Small intestine (tissue), 7 donors: ENCODE measurements at regions not wholly inside any gene's neighbourhood (a gene's known extent, or its start where the extent isn't known, plus 50 kb on each side); places are given as distances from the start of the nearest gene placed in this dataset.
A peak's percentile ranks its signal among the peaks of the same experiment; 100 is the strongest.

ENCODE experiments used
- DNase-seq, 2 donors: peaks; one replicate each; pipeline versions ENCODE4 v3.0.0 to v3.0.0-alpha.2; 2013
- FAIRE-seq: peaks from 2 replicates; lab custom pipeline; 2012; peaks lifted over from hg19 to GRCh38; lab: Jason Lieb, UNC
- H3K27ac ChIP-seq, 3 donors: one replicate each; pipeline ENCODE4 v1.5.1; 2013; ENCODE audit warnings: low read length in 2 of 3, mild to moderate bottlenecking in 2 of 3, control low read depth in 1 of 3, inconsistent platforms in 1 of 3, low read depth in 1 of 3, moderate library complexity in 1 of 3
- H3K27me3 ChIP-seq, 3 donors: one replicate each; pipeline ENCODE4 v1.6.1; 2013; ENCODE audit warnings: low read length in 3 of 3, inconsistent platforms in 1 of 3; ENCODE audit not compliant: control insufficient read depth in 3 of 3, insufficient read depth in 3 of 3
- H3K36me3 ChIP-seq, 3 donors: one replicate each; pipeline ENCODE4 v1.6.1; 2013; ENCODE audit warnings: low read length in 3 of 3, inconsistent platforms in 1 of 3, low read depth in 1 of 3, mild to moderate bottlenecking in 1 of 3, moderate library complexity in 1 of 3; ENCODE audit not compliant: control insufficient read depth in 3 of 3, insufficient read depth in 2 of 3
- H3K4me1 ChIP-seq, 3 donors: one replicate each; pipeline ENCODE4 v1.6.1; 2013; ENCODE audit warnings: low read length in 2 of 3, inconsistent platforms in 1 of 3, low read depth in 1 of 3, mild to moderate bottlenecking in 1 of 3, moderate library complexity in 1 of 3; ENCODE audit not compliant: control insufficient read depth in 3 of 3, insufficient read depth in 2 of 3
- H3K4me3 ChIP-seq, 3 donors: one replicate each; pipeline ENCODE4 v1.5.1; 2013; ENCODE audit warnings: low read length in 3 of 3, control low read depth in 1 of 3, inconsistent platforms in 1 of 3, low read depth in 1 of 3, mild to moderate bottlenecking in 1 of 3, moderate library complexity in 1 of 3
- H3K9me3 ChIP-seq, 2 donors: one replicate each; pipeline ENCODE4 v1.6.1; 2013; ENCODE audit warnings: low read depth in 1 of 2, low read length in 1 of 2; ENCODE audit not compliant: control insufficient read depth in 2 of 2, insufficient read depth in 1 of 2
- WGBS, 3 donors: extraction: QIAGEN DNeasy Blood & Tissue Kit; methylation state at CpG; one replicate each; pipeline ENCODE4 v1.1.7; 2013; 5-methylcytosine and 5-hydroxymethylcytosine counted together
- donor health status: healthy with polysubstance abuse.
- donor health status: control.
- donor health status: control.
- donor health status: Bipolar disorder and iron deficiency.
- donor health status: healthy.

- H3K27ac ChIP-seq, result no peak overlapping the region
- DNase-seq (peak in 1 of 2 donors; percentile 5), FAIRE-seq (no peak)
- no peak overlapping the region for H3K4me3 ChIP-seq
- H3K4me1 ChIP-seq, result no peaks in the 10 kb centered on the region
- no peaks in the 10 kb centered on the region for H3K9me3 ChIP-seq
- H3K27me3 ChIP-seq, result no peaks in the 10 kb centered on the region
- no peaks in the 10 kb centered on the region for H3K36me3 ChIP-seq
- 64 to 72% (median 69%) methylated on average over 3 of the region's 3 CpGs for WGBS, 3 donors
Observed at GRCh38 chr3:68256635-68257223, 602.3 kb upstream of the SUCLG2 start.

- FAIRE-seq, result no peak
- Histone ChIP-seq H3K4me3 (no peak overlapping the region), H3K9me3 (peaks cover 0 to 2% of the 10 kb centered on the region in 2 donors), H3K27me3 (peaks cover 0 to 2% (median 0%) of the 10 kb centered on the region in 3 donors), H3K4me1 (no peaks in the 10 kb centered on the region), H3K27ac (no peak overlapping the region), H3K36me3 (no peaks in the 10 kb centered on the region)
- WGBS, 3 donors, result 74 to 93% (median 83%) methylated on average over 2 of the region's 2 CpGs
- DNase-seq, result no peak
Observed at GRCh38 chr3:68249265-68249664, 594.9 kb upstream of the SUCLG2 start.

DNA sequence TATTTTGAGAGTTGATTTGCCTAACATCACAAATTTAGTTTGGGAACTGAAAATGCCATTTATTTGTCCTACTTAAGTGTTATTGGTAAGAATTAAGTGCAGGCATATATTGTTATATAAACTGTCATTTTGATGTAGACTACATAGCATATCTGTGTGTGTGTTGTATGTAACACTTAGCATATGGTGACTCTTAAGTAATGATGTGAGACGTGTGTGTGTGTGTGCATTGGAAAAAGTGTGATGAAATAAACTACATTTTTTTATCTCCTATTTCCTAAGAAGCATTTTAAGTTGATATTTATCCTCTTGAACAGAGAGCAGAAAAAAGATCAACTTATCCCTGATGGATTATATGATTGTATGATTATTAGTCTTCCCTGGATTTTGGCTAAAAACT is 588.2 kb upstream of the SUCLG2 start:
- no peak for DNase-seq
- H3K27ac ChIP-seq, result no peak overlapping the region
- H3K4me1 ChIP-seq, result no peaks in the 10 kb centered on the region
- no peaks in the 10 kb centered on the region for H3K9me3 ChIP-seq
- no peak for FAIRE-seq
- WGBS, 3 donors, result 63 to 71% (median 66%) methylated on average over 1 of the region's 1 CpG
- no peak overlapping the region for H3K4me3 ChIP-seq
- H3K27me3 ChIP-seq, result no peaks in the 10 kb centered on the region
- H3K36me3 ChIP-seq, result no peaks in the 10 kb centered on the region

- DNase-seq (no peak), FAIRE-seq (no peak)
- Histone ChIP-seq H3K27me3 (no peaks in the 10 kb centered on the region), H3K36me3 (no peaks in the 10 kb centered on the region), H3K9me3 (no peaks in the 10 kb centered on the region), H3K27ac (no peak overlapping the region), H3K4me3 (no peak overlapping the region), H3K4me1 (no peaks in the 10 kb centered on the region)
- WGBS, 3 donors, result 12 to 25% (median 15%) methylated on average over 1 of the region's 1 CpG
Observed at GRCh38 chr3:68239542-68239941, 585.1 kb upstream of the SUCLG2 start.

DNA sequence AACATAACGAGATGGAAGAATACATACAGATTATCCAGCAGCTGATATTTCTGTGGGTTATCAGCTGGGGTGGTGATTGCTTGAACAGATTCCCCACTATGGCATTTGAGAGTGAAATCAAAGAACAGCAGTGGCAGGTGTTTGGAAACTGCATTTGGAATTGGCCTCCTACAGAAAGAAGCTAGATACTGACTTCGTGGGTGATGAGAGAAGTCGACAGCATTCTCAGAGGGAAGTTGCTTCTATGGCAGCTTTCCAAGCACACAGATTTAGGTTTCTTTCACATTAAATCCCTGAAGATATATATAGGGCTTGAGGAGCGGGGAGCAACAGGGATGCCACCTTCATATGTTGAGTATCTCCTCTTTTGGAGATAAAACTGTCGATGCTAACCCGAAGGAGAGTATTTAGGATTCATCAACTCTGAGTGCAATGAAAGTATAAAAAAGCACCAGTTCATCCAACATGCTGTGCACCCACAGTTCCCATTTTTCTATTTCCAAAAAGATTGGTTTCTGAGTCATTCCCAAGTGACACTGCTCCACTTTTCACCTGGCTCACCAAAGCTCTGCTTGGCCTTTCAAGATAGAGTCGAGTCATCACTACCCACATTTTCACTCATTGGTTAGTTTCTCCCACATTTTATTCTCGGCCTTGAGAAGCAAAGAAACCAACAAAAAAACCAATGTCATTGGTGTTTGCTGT is 579.8 kb upstream of the SUCLG2 start:
- H3K4me3 ChIP-seq, result no peak overlapping the region
- no peaks in the 10 kb centered on the region for H3K27me3 ChIP-seq
- DNase-seq (no peak), FAIRE-seq (no peak)
- H3K27ac ChIP-seq, result no peak overlapping the region
- no peaks in the 10 kb centered on the region for H3K36me3 ChIP-seq
- no peaks in the 10 kb centered on the region for H3K4me1 ChIP-seq
- H3K9me3 ChIP-seq, result no peaks in the 10 kb centered on the region
- 77 to 83% (median 81%) methylated on average over 8 of the region's 8 CpGs for WGBS, 3 donors

- Histone ChIP-seq H3K4me3 (no peak overlapping the region), H3K27ac (no peak overlapping the region), H3K27me3 (no peaks in the 10 kb centered on the region), H3K4me1 (no peaks in the 10 kb centered on the region), H3K36me3 (no peaks in the 10 kb centered on the region), H3K9me3 (no peaks in the 10 kb centered on the region)
- FAIRE-seq (no peak), DNase-seq (no peak)
- 17 to 41% (median 24%) methylated on average over 1 of the region's 1 CpG for WGBS, 3 donors
Observed at GRCh38 chr3:68228856-68229255, 574.4 kb upstream of the SUCLG2 start.

DNA sequence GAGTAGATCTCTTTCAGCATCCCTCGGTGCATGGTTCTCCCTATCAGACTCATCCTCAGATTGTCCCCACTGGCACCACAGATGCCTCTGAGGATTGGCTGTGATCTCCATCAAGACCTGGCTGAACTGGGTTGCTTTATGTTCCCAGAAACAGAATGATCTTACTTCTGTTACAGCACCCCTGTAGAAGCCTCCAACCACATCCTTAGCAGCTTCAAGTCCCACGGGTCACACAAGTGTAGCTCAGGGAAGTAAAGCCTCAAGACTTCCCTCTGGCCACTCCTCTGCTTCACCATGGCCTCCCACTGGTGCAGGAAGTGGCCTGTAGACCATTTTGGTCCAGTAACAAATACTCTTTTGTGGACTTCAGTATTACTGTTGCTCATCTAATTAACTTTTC is 566.4 kb upstream of the SUCLG2 start:
- H3K4me1 ChIP-seq, result no peaks in the 10 kb centered on the region
- 67 to 76% (median 70%) methylated on average over 2 of the region's 2 CpGs for WGBS, 3 donors
- H3K27me3 ChIP-seq, result no peaks in the 10 kb centered on the region
- no peaks in the 10 kb centered on the region for H3K9me3 ChIP-seq
- no peaks in the 10 kb centered on the region for H3K36me3 ChIP-seq
- H3K27ac ChIP-seq, result no peak overlapping the region
- H3K4me3 ChIP-seq, result no peak overlapping the region
- no peak for FAIRE-seq
- DNase-seq, result no peak

DNA sequence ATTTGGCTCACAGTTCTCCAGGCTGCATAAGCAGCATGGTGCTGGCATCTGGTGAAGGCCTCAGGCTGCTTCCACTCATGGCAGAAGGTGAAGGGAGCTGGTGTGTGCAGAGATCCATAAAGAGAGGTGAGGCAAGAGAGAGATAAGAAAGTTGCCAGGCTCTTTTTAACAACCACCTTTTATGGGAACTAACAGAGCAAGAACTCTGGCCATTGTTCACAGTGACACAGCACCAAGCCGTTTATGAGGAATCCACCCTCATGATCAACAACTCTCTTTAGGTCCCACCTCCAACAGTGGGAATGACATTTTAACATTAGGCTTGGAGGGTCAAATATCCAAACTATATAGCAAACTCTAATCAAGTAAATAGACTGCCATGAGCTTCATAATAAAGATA is 557.2 kb upstream of the SUCLG2 start:
- H3K27me3 ChIP-seq, result no peaks in the 10 kb centered on the region
- H3K36me3 ChIP-seq, result no peaks in the 10 kb centered on the region
- FAIRE-seq (no peak), DNase-seq (peak in 1 of 2 donors; percentile 3)
- no peak overlapping the region for H3K4me3 ChIP-seq
- no peaks in the 10 kb centered on the region for H3K4me1 ChIP-seq
- H3K27ac ChIP-seq, result no peak overlapping the region
- 17 to 59% (median 19%) methylated on average over 1 of the region's 1 CpG for WGBS, 3 donors
- no peaks in the 10 kb centered on the region for H3K9me3 ChIP-seq

GRCh38 chr3:68210635-68211034 is 556.2 kb upstream of the SUCLG2 start:
- Histone ChIP-seq H3K4me3 (no peak overlapping the region), H3K4me1 (no peaks in the 10 kb centered on the region), H3K27ac (no peak overlapping the region), H3K27me3 (no peaks in the 10 kb centered on the region), H3K36me3 (no peaks in the 10 kb centered on the region), H3K9me3 (no peaks in the 10 kb centered on the region)
- DNase-seq, result peak in 1 of 2 donors; percentile 6
- FAIRE-seq, result no peak
